Skin epidermis (tissue), 12 donors: ENCODE measurements at regions not wholly inside any gene's neighbourhood (a gene's known extent, or its start where the extent isn't known, plus 50 kb on each side); places are given as distances from the start of the nearest gene placed in this dataset.
"Not testable (repeated sequence)": the region's sequence is repeated elsewhere in the genome, so short reads cannot be mapped to it uniquely, and the experiment has no call there.

Experiments
- H3K27ac ChIP-seq, 21 experiments: fragments of 200-600 bp; sonication (generic) in 11 of 21; one replicate each; pipeline ENCODE4 v1.5.0; 2020; ENCODE audit warnings: mild to moderate bottlenecking in 3 of 21, inconsistent platforms in 2 of 21, moderate library complexity in 2 of 21
- H3K4me3 ChIP-seq, 7 experiments: fragments of 200-600 bp; sonication (generic) in 2 of 7; one replicate each; pipeline ENCODE4 v1.5.0; 2020; ENCODE audit warnings: inconsistent platforms in 2 of 7, mild to moderate bottlenecking in 2 of 7, moderate library complexity in 1 of 7

DNA sequence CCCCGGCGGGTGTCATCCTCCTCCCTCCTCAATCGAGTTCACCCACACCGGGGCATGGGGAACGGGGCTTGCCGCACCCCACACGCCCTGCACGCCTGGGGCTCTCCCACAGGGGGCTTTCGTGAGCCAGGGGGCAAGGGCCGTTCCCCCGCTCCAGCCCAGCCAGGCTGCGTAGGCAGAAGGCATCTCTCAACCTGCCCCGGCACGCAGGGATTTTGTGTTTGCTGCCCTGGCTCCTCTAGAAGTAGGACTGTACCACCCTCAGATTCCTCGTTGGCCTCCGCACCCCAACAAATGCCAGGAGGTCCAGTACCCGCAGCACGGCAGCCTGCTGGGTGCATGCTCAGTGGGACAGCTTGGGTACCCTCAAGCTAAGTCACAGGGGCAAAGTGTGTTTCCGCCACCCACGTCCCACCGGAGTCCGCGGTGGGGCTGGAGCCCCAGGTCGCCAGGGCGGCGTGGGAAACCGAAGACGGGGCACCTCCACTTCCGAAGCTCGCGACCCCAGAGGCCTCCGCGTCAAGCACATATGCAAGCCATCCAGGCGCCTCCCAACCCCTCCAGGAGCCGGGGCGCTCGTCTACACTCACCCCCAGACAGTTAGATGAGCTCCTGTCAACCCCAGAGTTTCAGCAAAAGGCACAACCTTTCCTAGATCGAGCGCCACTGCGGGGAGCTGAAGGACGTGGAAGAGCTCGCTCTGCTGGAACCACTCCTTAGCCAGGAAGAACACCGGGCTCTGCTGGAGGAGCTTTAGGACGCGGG is 1495.7 kb upstream of the DEFB115 start:
- not testable (repeated sequence) for H3K4me3 ChIP-seq, H3K27ac ChIP-seq

DNA sequence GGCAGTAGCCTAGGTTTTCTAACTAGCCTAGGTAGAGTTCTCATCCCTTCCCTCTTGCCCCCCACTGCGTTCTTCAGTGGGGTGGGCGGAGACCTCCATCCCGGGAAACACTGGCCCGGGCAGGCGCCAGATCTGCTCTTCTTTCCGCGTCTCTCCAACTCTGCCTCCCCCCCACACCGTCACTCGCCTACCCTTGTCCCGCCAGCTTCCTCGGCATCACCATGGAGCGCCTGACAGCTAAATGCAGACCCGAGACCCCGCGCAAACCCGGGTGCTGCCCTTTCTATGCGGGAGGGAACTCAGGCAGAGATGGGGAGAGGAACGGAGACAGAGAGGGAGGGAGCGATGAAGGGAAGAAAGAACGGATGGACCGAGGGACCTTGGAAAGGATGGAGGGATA is 1494.8 kb upstream of the DEFB115 start:
- Histone ChIP-seq H3K27ac (no peak overlapping the region), H3K4me3 (no peak overlapping the region)

DNA sequence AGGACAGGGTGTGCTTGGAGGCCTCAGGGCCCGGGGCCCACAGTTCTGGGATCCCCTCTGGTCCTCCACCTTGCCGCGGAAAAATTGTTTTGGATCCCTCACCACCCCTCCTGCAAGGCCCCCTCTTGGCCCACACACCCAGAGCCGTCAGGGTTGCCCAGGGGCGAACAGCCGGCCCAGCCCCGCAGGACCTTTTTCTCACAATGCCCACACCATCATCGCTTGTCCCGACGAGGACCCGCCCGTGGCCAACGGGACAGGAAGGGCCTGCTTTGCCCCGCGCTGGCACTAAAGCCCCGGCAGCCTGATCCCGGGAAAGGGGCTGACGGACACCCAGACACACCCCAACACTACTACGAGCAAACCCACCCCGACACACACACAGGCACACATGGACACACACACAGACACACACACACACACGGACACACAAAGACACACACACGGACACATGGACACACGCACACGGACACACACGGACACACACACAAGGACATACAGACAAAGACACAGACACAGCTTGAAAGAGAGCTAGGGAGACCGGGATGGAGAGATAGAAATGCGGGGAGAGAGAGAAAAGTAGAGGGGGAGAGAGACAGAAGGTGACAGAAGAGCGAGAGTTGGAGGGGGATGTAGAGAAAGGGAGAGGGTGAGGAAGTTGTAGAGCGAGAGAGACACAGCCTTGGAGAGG is 1493.5 kb upstream of the DEFB115 start:
- Histone ChIP-seq H3K4me3 (no peak overlapping the region), H3K27ac (no peak overlapping the region)

DNA sequence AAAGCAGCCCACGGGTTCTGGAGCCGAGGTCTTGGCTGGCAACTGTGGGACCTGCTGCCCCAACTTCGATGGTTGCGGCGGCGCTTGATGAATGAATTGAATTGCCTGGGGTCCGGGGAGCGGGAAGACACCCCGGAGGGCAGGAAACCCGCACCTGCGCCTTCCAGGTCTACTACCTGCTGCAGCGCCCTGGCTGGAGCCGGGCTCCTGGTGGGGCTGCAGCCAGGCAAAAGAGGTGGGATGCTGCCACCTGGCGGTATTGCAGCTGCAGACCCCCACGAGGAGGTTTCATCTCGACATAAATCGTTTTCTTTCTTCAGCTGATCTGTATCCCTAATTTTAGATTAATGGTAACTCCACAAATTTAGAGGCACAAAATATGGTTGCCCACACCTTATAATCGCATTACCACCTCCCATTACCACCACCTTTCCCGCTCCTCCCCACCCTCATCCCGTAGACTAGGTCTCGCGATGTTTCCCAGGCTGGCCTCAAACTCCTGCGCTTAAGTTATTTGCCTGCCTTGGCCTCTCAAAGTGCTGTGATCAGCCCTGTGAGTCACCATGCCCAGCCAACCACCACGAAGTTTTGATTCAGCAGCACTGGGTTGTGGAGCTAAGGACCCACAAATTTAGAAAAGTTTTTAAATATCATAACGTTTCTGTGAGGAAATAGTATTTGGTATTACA is 1492.4 kb upstream of the DEFB115 start:
- not testable (repeated sequence) for H3K27ac ChIP-seq, H3K4me3 ChIP-seq

DNA sequence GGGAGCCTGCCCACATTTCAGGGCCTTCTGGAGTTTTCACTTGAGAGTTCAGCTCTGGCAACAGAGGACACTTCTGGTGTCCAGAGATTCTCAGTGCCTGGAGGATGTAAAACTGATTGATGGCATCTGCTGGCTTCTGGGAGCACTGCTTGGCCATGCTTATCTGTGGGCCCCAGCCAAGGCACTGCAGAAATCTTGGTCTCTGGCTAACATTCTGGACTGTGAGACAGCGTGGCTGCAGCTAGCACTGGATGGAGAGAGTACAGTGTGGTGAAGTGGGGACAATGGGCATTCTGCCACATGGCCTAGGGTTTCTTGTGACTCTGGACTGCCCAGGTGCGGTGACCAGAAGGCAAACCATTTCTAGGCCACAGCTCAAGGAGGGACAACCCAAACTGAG is 1479.4 kb upstream of the DEFB115 start:
- H3K4me3 ChIP-seq, H3K27ac ChIP-seq: not testable (repeated sequence)

DNA sequence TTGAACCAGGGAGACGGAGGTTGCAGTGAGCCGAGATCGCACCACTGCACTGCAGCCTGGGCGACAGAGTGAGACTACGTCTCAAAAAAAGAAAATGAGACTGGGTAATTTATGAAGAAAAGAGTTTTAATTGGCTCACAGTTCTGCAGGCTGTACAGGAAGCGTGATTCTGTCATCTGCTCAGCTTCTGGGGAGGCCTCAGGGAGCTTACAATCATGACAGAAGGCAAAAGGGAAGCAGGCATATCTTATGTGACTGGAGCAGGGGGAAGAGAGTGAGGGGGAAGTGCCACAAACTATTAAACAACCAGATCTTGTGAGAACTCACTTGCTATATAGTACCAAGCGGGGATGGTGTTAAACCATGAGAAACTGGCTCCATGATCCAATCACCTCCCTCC is 1476.2 kb upstream of the DEFB115 start:
- H3K4me3 ChIP-seq, H3K27ac ChIP-seq: not testable (repeated sequence)

DNA sequence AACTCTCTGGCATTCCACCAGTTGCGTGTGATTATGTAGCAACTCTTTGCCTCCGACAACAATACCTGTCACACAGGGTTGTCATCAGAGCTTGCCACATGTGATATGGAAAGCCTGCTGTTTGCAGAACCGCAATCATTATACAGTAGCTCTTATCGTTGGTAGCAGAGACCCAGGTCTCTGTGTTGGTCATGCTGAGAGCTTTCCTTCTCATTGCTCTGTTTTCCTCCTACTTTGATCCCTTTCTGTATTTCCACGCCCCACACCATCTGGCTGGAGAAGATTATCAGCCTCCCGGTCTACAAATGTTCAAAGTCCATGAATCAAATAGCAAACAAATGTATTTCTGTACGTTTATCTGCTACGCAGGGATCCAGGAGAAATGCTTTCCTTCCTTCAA is 1475.6 kb upstream of the DEFB115 start:
- not testable (repeated sequence) for H3K27ac ChIP-seq, H3K4me3 ChIP-seq

DNA sequence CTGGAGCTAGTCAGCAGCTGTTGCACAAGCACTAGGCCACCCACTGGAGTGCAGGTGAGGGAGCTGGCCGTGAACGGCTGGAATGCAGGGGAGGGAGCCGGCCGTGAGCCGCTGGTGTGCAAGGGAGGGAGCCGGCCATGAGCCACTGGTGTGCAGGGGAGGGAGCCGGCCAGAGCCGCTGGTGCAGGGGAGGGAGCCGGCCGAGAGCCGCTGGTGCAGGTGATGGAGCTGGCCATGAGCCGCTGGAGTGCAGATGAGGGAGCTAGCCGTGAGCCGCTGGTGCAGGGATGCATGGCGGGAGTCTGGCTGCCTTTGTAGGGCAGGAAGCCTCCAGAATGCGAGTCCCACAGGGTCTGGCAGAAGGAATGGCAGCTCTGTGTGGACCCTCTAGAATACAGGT is 1470.0 kb upstream of the DEFB115 start:
- H3K4me3 ChIP-seq, H3K27ac ChIP-seq: not testable (repeated sequence)

DNA sequence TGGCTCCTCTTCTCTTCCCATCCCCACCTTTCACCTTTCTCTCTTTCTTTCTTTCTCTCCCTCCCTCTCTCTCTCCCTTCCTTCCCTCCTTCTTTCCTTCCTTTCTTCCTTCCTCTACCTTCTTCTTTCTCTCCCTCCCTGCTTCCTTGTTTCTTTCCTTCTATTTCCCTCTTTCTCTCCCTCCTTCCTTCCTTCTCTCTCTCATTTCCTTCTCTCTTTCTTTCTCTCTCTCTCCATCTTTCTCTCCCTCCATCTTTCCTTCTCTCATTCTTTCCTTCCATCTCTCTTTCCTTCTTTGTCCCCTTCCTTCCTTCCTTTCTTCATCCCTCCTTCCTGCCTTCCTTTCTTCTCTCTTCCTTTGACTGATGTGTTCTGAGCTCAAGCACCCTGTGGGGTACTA is 1467.0 kb upstream of the DEFB115 start:
- Histone ChIP-seq H3K4me3 (no peak overlapping the region), H3K27ac (no peak overlapping the region)

DNA sequence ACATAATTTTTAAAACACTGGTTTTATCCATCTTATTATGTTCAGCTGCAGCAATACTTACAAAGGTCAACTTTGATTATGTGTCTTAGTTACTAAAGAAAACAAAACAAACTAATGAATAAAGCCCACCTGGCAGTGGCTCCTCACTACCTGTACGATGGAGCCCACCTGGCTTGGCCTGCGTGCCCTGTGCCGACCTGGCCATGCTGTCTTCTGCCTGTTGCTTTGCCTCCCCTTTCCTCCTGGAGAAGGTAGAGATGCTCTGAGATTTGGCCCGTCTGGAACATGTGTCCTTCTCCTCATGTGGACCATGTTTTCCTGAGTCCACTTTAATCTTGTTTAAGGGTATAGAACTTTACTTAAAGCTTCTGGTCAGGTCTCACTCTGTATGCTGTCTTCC is 1426.0 kb upstream of the DEFB115 start:
- H3K27ac ChIP-seq, H3K4me3 ChIP-seq: not testable (repeated sequence)

DNA sequence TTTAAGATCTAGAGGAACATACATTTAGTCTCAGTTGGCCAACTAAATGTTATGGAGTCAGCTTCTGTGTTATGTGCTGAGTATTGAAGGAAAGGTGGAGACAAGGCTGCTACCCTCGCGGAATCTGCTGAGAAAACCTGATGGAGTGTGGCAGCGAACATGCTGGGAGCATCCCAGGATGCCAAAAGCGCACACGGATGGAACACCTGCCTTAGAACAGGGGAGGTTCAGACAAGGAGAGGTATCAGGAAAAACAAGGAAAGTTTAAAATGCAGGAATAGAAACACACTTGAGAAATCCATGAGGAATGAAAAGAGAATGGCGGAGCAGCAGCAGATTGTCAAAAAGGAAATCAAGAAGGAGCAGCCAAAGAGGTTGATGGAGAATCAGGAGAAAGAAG is 1389.5 kb upstream of the DEFB115 start:
- H3K27ac ChIP-seq, H3K4me3 ChIP-seq: not testable (repeated sequence)

DNA sequence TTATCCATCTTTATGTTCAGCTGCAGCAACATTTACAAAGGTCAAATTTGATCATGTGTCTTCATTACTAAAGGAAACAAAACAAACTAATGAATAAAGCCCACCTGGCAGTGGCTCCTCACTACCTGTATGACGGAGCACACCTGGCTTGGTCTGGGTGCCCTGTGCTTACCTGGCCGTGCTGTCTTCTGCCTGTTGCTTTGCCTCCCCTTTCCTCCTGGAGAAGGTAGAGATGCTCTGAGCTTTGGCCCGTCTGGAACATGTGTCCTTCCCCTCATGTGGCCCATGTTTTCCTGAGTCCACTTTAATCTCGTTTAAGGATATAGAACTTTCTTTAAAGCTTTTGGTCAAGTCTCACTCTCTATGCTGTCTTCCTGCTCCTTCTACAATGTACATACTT is 1388.8 kb upstream of the DEFB115 start:
- H3K4me3 ChIP-seq = not testable (repeated sequence)

DNA sequence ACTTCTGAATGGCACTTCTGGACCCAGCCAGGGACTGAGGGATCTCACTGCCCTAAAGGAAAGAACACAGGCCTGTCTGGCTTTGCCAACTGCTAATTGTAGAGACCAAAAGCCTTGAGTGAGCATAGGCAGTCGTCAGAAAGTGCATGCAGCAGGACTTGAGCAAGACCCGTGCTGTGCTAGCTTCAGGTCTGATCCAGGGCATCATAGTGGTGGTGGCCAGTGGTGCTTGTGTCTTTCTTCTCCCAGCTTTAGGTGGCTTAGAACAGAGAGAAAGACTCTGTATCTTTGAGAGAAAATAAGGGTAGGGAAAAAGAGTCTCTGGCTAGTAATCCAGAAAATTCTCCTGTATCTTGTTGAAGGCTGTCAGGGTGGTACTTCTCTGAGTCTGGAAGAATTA is 1385.6 kb upstream of the DEFB115 start:
- not testable (repeated sequence) for H3K27ac ChIP-seq, H3K4me3 ChIP-seq

More for the DNA sequence above, 1388.8 kb upstream of the DEFB115 start:
- not testable (repeated sequence) for H3K27ac ChIP-seq

DNA sequence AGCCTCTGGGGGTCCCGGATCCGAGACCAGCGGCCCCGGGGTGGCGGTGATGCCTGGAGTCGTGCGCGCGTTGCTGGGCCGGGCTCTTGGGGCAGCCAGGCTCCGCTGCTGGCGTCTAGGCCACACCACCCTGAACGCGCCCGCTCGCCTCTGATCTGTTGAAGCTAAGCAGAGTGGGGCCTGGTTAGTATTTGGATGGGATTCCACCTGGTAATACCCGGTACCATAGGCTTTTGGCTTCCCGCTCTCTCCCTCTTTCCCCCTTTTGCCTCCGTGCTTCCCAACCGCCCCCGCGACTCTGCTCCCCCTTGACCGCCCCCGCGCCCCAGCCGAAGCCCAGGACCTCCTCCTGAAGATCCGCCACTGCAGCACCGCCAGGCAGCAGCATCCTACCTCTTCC is 1383.5 kb upstream of the DEFB115 start:
- no peak overlapping the region for H3K4me3 ChIP-seq

DNA sequence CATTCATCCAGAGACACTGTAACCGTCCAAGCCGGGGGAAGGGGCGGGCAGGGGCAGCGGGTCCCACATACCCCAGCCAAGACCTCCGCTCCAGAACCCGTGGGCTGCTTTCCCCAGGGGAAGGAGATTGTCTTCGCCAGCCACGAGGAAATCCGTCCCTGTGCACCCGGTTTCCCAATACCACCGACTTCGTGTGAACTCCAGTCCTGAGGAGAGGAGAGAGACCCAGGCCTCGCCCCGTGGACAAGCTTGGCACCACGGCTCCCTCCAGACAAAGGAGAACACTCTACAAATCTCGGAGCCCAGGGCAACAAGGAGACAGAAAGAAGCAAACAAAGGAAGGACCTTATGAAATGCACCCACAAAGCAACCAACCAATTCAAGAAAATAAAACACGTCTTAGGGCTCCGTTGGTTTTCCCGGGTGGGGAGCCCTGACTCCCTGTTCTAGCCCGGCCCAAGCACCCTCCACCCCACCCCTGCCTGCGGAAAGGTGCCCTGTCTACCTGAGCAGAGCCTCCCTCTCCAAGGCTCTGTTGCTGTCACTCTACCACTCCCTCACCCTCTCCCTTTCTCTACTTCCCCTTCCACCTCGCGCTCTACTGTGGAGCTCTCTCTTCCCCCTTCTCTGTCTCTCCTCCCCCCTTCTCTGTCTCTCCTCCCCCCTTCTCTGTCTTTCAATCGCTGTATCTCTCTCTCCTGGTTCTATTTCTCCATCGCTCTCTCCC is 1382.8 kb upstream of the DEFB115 start:
- Histone ChIP-seq H3K27ac (no peak overlapping the region), H3K4me3 (no peak overlapping the region)

More for the DNA sequence above, 1383.5 kb upstream of the DEFB115 start:
- H3K27ac ChIP-seq = no peak overlapping the region

DNA sequence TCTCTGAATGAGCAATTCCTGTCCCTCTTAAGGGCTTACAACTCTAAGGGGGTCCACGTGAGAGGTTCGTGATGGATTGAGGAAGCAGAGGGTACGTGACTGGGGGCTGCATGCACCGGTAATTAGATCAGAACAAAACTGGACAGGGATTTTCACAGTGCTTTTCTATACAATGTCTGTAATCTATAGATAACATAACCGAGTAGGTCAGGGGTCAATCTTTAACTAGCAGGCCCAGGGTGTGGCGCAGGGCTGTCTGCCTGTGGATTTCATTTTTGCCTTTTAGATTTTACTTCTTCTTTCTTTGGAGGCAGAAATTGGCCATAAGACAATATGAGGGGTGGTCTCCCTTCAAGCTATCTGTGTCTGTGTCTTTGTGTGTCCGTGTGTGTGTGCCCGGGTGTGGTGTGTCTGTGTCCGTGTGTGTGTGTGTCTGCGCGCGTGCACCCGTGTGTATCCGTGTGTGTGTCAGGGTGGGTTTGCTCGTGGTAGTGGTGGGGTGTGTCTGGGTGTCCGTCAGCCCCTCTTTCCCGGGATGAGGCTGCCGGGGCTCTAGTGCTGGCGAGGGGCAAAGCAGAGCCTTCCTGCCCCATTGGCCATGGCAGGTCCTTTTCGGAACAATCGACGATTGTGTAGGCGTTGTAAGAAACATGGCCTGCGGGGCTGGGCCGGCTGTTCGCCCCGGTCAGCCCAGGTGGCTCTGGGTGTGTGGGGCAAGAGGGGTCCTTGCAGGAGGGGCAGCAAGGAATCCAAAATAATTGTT is 1382.0 kb upstream of the DEFB115 start:
- H3K27ac ChIP-seq, H3K4me3 ChIP-seq: not testable (repeated sequence)

DNA sequence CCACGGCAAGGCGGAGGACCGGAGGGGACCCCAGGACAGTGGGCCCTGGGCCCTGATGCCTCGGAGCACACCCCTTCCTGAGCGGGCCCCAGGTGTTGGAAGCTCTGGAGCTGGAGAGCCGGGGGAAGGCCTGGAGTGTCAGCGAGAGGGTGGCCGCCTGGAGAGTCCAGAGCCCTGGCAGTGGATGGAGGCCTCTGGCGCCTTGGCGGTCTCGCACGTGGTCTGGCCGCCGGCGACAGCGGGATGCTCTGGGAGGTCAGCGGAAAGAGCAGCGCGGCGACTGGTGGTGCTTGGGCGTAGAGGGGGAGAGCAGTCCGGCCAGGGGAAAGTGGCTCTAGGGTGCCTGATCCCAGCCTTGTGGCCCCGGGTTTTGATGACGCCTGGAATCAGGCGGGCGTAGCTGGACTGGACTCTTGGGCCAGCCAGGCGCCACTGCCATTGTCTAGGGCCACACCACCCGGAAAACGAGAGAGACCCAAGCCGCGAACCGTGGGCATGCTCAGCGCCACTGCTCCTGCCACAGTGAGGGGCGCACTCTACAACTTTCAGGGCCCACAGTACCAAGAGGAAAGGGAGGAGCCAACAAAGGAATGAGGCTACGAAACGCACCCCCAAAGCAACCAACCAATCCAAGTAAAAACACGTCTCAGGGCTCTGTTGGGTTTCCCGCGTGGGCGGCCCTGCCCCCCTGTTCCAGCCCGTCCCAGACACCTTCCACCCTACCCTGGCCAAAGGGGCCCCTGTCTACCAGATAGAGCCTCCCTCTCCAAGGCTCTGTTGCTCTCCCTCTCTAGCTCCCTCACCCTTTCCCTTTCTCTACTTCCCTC is 1381.2 kb upstream of the DEFB115 start:
- H3K27ac ChIP-seq, H3K4me3 ChIP-seq: not testable (repeated sequence)

DNA sequence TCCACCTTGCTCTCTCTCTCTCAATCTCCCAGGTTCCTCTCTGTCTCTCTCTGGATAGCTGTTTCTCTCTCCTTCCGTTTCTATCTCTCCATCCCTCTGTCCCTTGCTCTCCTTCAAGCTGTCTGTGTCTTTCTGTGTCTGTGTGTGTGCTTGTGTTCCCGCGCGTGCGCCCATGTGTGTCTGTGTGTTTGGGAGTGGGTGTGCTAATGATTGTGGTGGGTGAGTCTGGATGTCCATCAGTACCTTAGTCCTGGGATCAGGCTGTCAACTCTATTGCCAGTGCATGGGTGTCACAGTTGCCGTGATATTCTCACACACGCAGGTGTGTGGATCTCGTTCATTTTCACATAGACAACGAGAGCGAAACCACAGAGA is 1380.6 kb upstream of the DEFB115 start:
- Histone ChIP-seq H3K27ac (no peak overlapping the region), H3K4me3 (no peak overlapping the region)
